ENCODE measurements at regions not wholly inside any gene's neighbourhood (a gene's known extent, or its start where the extent isn't known, plus 50 kb on each side); places are given as distances from the start of the nearest gene placed in this dataset.
"Not testable (repeated sequence)": the region's sequence is repeated elsewhere in the genome, so short reads cannot be mapped to it uniquely, and the experiment has no call there.

DNA sequence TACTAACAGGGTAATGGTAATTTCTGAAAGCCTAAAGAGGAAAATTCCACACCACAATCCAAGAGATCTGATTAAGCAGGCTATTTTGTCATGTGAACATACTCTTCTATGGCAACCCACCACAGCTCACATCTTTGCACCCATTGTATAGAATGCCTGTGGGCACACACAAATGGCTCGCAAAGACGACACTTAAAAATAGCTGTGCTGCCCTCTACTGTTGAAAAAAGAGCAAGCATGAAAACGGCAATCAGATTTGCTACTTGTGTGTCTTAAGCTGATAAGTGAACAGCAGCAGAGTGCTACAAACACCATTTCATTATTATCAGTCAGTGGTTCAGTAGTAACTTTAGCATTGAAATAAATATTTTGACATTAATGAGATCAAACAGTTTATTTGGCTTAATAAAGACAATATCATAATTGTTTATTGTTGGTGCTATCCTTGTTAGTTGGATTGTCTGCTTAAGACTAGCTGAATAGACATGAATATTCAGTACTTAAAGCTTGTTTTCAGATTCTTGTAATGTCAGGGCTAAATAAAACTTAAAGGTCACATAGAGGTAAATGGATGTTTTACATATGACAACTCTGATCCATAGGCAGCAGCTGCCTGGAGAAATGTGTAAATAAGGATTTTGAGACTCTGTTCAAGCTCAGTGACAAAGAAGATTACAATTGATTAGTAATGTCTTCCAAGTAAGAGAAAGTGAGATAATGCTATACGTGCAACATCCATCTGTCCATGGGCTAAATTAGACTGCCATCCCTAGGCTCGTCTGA is 199.1 kb downstream of the LRRN1 start:
- TF ChIP-seq, protein P1, sequence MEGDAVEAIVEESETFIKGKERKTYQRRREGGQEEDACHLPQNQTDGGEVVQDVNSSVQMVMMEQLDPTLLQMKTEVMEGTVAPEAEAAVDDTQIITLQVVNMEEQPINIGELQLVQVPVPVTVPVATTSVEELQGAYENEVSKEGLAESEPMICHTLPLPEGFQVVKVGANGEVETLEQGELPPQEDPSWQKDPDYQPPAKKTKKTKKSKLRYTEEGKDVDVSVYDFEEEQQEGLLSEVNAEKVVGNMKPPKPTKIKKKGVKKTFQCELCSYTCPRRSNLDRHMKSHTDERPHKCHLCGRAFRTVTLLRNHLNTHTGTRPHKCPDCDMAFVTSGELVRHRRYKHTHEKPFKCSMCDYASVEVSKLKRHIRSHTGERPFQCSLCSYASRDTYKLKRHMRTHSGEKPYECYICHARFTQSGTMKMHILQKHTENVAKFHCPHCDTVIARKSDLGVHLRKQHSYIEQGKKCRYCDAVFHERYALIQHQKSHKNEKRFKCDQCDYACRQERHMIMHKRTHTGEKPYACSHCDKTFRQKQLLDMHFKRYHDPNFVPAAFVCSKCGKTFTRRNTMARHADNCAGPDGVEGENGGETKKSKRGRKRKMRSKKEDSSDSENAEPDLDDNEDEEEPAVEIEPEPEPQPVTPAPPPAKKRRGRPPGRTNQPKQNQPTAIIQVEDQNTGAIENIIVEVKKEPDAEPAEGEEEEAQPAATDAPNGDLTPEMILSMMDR (conservative IDR thresholded peaks at IDR 0.05; ENCODE audit: low read length), result no peak
- DNase-seq (ENCODE audit: low read depth), result no peak
- H3K4me3 ChIP-seq (ENCODE audit: low read length), result no peak overlapping the region

- not testable (repeated sequence) for H3K4me3 ChIP-seq (ENCODE audit: low read length); DNase-seq (ENCODE audit: low read depth)
Measured at GRCh38 chr3:3999340-3999739, 200.1 kb downstream of the LRRN1 start.

- TF ChIP-seq, protein P1 (conservative IDR thresholded peaks at IDR 0.05; ENCODE audit: low read length), result no peak
- no peak for DNase-seq (ENCODE audit: low read depth)
- H3K4me3 ChIP-seq (ENCODE audit: low read length), result no peak overlapping the region
Measured at GRCh38 chr3:4001976-4002375, 202.7 kb downstream of the LRRN1 start.

DNA sequence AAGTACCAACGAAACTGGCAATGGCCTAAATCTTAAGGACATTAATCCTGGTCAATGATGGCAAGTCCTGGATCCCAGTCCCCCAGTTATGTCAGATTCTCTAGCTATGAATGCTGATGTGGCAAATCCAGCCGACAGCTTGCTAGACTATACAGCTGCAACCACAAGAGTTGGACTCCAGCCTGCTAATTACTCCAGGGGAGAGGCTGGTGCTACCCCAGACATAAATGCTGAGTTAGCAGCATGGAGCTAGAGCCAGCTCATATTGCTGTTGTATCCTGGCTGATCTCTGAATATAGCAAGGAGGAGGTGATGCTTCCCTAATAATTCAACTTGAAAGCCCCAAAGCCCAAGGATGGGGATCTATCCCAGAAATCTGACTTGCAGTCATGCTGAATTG is 207.1 kb downstream of the LRRN1 start:
- DNase-seq (ENCODE audit: low read depth), result no peak
- no peak overlapping the region for H3K4me3 ChIP-seq (ENCODE audit: low read length)
- TF ChIP-seq, protein P1 (conservative IDR thresholded peaks at IDR 0.05; ENCODE audit: low read length), result no peak

GRCh38 chr3:4008205-4008604 is 209.0 kb downstream of the LRRN1 start:
- DNase-seq (ENCODE audit: low read depth), result no peak
- TF ChIP-seq, protein P1 (conservative IDR thresholded peaks at IDR 0.05; ENCODE audit: low read length), result no peak
- H3K4me3 ChIP-seq (ENCODE audit: low read length), result no peak overlapping the region

- no peak for DNase-seq (ENCODE audit: low read depth)
- H3K4me3 ChIP-seq (ENCODE audit: low read length), result no peak overlapping the region
- TF ChIP-seq, protein P1 (conservative IDR thresholded peaks at IDR 0.05; ENCODE audit: low read length), result no peak
Measured at GRCh38 chr3:4011166-4011565, 211.9 kb downstream of the LRRN1 start.

GRCh38 chr3:4015426-4015825 is 216.2 kb downstream of the LRRN1 start:
- no peak overlapping the region for H3K4me3 ChIP-seq (ENCODE audit: low read length)
- DNase-seq (ENCODE audit: low read depth), result no peak
- TF ChIP-seq, protein P1 (conservative IDR thresholded peaks at IDR 0.05; ENCODE audit: low read length), result no peak

Measured in AG10803 (cell line).